Ovary (tissue), 7 donors: ENCODE measurements at regions not wholly inside any gene's neighbourhood (a gene's known extent, or its start where the extent isn't known, plus 50 kb on each side); places are given as distances from the start of the nearest gene placed in this dataset.

Experiments
- DNase-seq, 5 donors: peaks; one replicate each; pipeline ENCODE4 v3.0.0-alpha.2; 2019 to 2020
- H3K27ac ChIP-seq, 2 donors: fragments of 200-600 bp; one replicate each; pipeline versions ENCODE4 v1.5.1 to v1.8.0; 2019 to 2022
- H3K27me3 ChIP-seq: fragments of 200-600 bp; one replicate; pipeline ENCODE4 v1.8.0; 2022
- H3K36me3 ChIP-seq: fragments of 200-600 bp; sonication (generic); one replicate; pipeline ENCODE4 v1.5.1; 2019
- H3K4me1 ChIP-seq: one replicate; pipeline ENCODE4 v1.8.1; 2013; ENCODE audit warnings: mild to moderate bottlenecking, moderate library complexity; ENCODE audit not compliant: insufficient read depth
- H3K4me3 ChIP-seq: fragments of 200-600 bp; sonication (generic); one replicate; pipeline ENCODE4 v1.5.1; 2017
- H3K9me3 ChIP-seq, 2 donors: fragments of 200-600 bp in 1 of 2; sonication (generic) in 1 of 2; one replicate each; pipeline versions ENCODE4 v1.5.1 to v1.8.1; 2013 to 2019; ENCODE audit warnings: mild to moderate bottlenecking in 1 of 2, moderate library complexity in 1 of 2
- CTCF ChIP-seq, 3 donors: fragments of 450-650 bp in 2 of 3; fragments of 200-600 bp in 1 of 3; IDR thresholded peaks; one replicate each; pipeline versions ENCODE4 v1.5.1 to v1.8.0; 2016 to 2022; ENCODE audit warnings: antibody characterized with exemption in 3 of 3, mild to moderate bottlenecking in 1 of 3
- EP300 ChIP-seq: sonication (generic); formaldehyde crosslinking; IDR thresholded peaks from one replicate; pipeline ENCODE4 v1.6.1; 2017; ENCODE audit warnings: antibody characterized with exemption
- POLR2A ChIP-seq: fragments of 450-650 bp; IDR thresholded peaks from one replicate; pipeline ENCODE4 v1.6.1; 2017; ENCODE audit warnings: antibody characterized with exemption, mild to moderate bottlenecking, moderate library complexity
- WGBS, 3 donors: extraction: QIAGEN DNeasy Blood & Tissue Kit in 1 of 3; methylation state at CpG; one replicate each; pipeline versions ENCODE4 v1.1.5 to v1.1.7; 2013 to 2017; 5-methylcytosine and 5-hydroxymethylcytosine counted together
- intact Hi-C, 4 donors: fragments of 100-400 bp; cut with DNase I; formaldehyde crosslinking; loops; one replicate each; pipeline versions ENCODE4 v1.11.0 to v1.15.1; 2022 to 2023
- donor health status: DM: no; HTN: no; CAD: no; lungs with moderate emphysema.
- donor health status: DM: no; HTN: no; CAD: no.
- donor health status: Bipolar disorder and iron deficiency.
- donor health status: DM: no; HTN: no; CAD: no.
- donor health status: DM: yes; HTN: yes; CAD: no.

- DNase-seq, result no peak
- WGBS, 3 donors, result 88 to 92% (median 91%) methylated on average over 3 of the region's 3 CpGs
- no peak overlapping the region for H3K4me3 ChIP-seq
- H3K4me1 ChIP-seq, result no peaks in the 10 kb centered on the region
- TF ChIP-seq CTCF (IDR thresholded peaks at IDR 0.05), result no peak
- no peak for TF ChIP-seq POLR2A
- no peak for TF ChIP-seq EP300
- H3K27ac ChIP-seq, result no peak overlapping the region
- H3K27me3 ChIP-seq, result no peaks in the 10 kb centered on the region
- H3K9me3 ChIP-seq, result no peaks in the 10 kb centered on the region
- intact Hi-C loops, result no loop called here
- H3K36me3 ChIP-seq, result no peaks in the 10 kb centered on the region
Measured at GRCh38 chr3:152516216-152516615, 247.5 kb downstream of the MBNL1 start.

GRCh38 chr3:152517502-152517901 is 248.8 kb downstream of the MBNL1 start:
- Histone ChIP-seq H3K4me1 (no peaks in the 10 kb centered on the region), H3K4me3 (no peak overlapping the region), H3K27me3 (no peaks in the 10 kb centered on the region), H3K36me3 (no peaks in the 10 kb centered on the region), H3K9me3 (no peaks in the 10 kb centered on the region), H3K27ac (no peak overlapping the region)
- no peak for DNase-seq
- WGBS, 3 donors, result 92 to 95% (median 94%) methylated on average over 2 of the region's 2 CpGs
- TF ChIP-seq POLR2A (no peak), EP300 (no peak), CTCF (IDR thresholded peaks at IDR 0.05) (no peak)
- intact Hi-C loops, result no loop called here

- TF ChIP-seq POLR2A (no peak), CTCF (IDR thresholded peaks at IDR 0.05) (no peak), EP300 (no peak)
- intact Hi-C loops, result no loop called here
Measured at GRCh38 chr3:152518346-152518745, 249.6 kb downstream of the MBNL1 start.

GRCh38 chr3:152519376-152519775 is 250.6 kb downstream of the MBNL1 start:
- DNase-seq, result no peak
- H3K27me3 ChIP-seq, result no peaks in the 10 kb centered on the region
- no peaks in the 10 kb centered on the region for H3K4me1 ChIP-seq
- TF ChIP-seq POLR2A, result no peak
- TF ChIP-seq EP300, result no peak
- no peak for TF ChIP-seq CTCF (IDR thresholded peaks at IDR 0.05)
- no peak overlapping the region for H3K4me3 ChIP-seq
- H3K36me3 ChIP-seq, result no peaks in the 10 kb centered on the region
- intact Hi-C loops, result no loop called here
- no peak overlapping the region for H3K27ac ChIP-seq
- no peaks in the 10 kb centered on the region for H3K9me3 ChIP-seq

More at GRCh38 chr3:152518346-152518745, 249.6 kb downstream of the MBNL1 start:
- no peak overlapping the region for H3K27ac ChIP-seq
- H3K4me3 ChIP-seq, result no peak overlapping the region
- H3K4me1 ChIP-seq, result no peaks in the 10 kb centered on the region
- H3K27me3 ChIP-seq, result no peaks in the 10 kb centered on the region
- no peaks in the 10 kb centered on the region for H3K9me3 ChIP-seq
- 95 to 98% (median 96%) methylated on average over 2 of the region's 2 CpGs for WGBS, 3 donors
- no peaks in the 10 kb centered on the region for H3K36me3 ChIP-seq
- DNase-seq, result no peak

- WGBS, 3 donors, result 95 to 100% (median 98%) methylated on average over 1 of the region's 1 CpG
- intact Hi-C loops, result no loop called here
- no peaks in the 10 kb centered on the region for H3K4me1 ChIP-seq
Measured at GRCh38 chr3:152522036-152522435, 253.3 kb downstream of the MBNL1 start.

More at GRCh38 chr3:152522036-152522435, 253.3 kb downstream of the MBNL1 start:
- no peak overlapping the region for H3K4me3 ChIP-seq
- no peaks in the 10 kb centered on the region for H3K27me3 ChIP-seq
- TF ChIP-seq EP300, result no peak
- no peak for TF ChIP-seq POLR2A
- TF ChIP-seq CTCF (IDR thresholded peaks at IDR 0.05), result no peak
- H3K27ac ChIP-seq, result no peak overlapping the region
- H3K9me3 ChIP-seq, result no peaks in the 10 kb centered on the region
- no peaks in the 10 kb centered on the region for H3K36me3 ChIP-seq
- DNase-seq, result no peak
